Neural cell (in vitro differentiated cells): ENCODE measurements at regions not wholly inside any gene's neighbourhood (a gene's known extent, or its start where the extent isn't known, plus 50 kb on each side); places are given as distances from the start of the nearest gene placed in this dataset.

Experiments used
- H2AFZ ChIP-seq: fragments of 200-600, 300-800 bp; sonication (generic), shearing (Covaris generic); 2 replicates; pipeline ENCODE4 v1.6.0; 2014; ENCODE audit warnings: low read depth, mild to moderate bottlenecking, antibody characterized with exemption, low read length, moderate library complexity
- H3F3A ChIP-seq: fragments of 200-600 bp; shearing (Covaris generic); 2 replicates; pipeline ENCODE4 v1.6.1; 2016; ENCODE audit warnings: mild to moderate bottlenecking, moderate library complexity, mixed read lengths, antibody characterized with exemption, low read length; ENCODE audit not compliant: insufficient read depth, poor library complexity, severe bottlenecking
- H3K27ac ChIP-seq: fragments of 200-600, 300-800 bp; sonication (generic), shearing (Covaris generic); 2 replicates; pipeline ENCODE4 v1.5.1; 2014; ENCODE audit warnings: mild to moderate bottlenecking, low read length, moderate library complexity
- H3K27me3 ChIP-seq: fragments of 300-800, 200-600 bp; sonication (generic), shearing (Covaris generic); 2 replicates; pipeline ENCODE4 v1.6.0; 2014; ENCODE audit warnings: mild to moderate bottlenecking, low read depth, low read length, moderate library complexity; ENCODE audit not compliant: insufficient read depth
- H3K36me3 ChIP-seq: fragments of 300-800, 200-600 bp; sonication (generic), shearing (Covaris generic); 2 replicates; pipeline ENCODE4 v1.5.1; 2014; ENCODE audit warnings: mild to moderate bottlenecking, antibody characterized with exemption, low read length, moderate library complexity; ENCODE audit not compliant: insufficient read depth
- H3K4me2 ChIP-seq: fragments of 300-800, 200-600 bp; sonication (generic), shearing (Covaris generic); 2 replicates; pipeline ENCODE4 v1.6.0; 2014; ENCODE audit warnings: mild to moderate bottlenecking, low read length
- H3K4me3 ChIP-seq: fragments of 300-800, 200-600 bp; sonication (generic), shearing (Covaris generic); 2 replicates; pipeline ENCODE4 v1.5.1; 2014; ENCODE audit warnings: mild to moderate bottlenecking, low read length, moderate library complexity
- H3K79me2 ChIP-seq: fragments of 200-600 bp; shearing (Covaris generic); replicated peaks from 2 replicates; pipeline ENCODE4 v1.6.0; 2014; ENCODE audit warnings: mild to moderate bottlenecking, low read length, moderate library complexity; ENCODE audit not compliant: insufficient read depth
- H3K9ac ChIP-seq: fragments of 300-800, 200-600 bp; sonication (generic), shearing (Covaris generic); 2 replicates; pipeline ENCODE4 v1.6.1; 2016; ENCODE audit warnings: mild to moderate bottlenecking, low read length, mixed read lengths
- H3K9me2 ChIP-seq: fragments of 200-600 bp; shearing (Covaris generic); 2 replicates; pipeline ENCODE4 v1.6.1; 2016; ENCODE audit warnings: mild to moderate bottlenecking, low read length, mixed read lengths; ENCODE audit not compliant: insufficient read depth
- H3K9me3 ChIP-seq: fragments of 200-600, 300-800 bp; sonication (generic), shearing (Covaris generic); 2 replicates; pipeline ENCODE4 v1.6.1; 2016; ENCODE audit warnings: mild to moderate bottlenecking, mixed run types, low read length, moderate library complexity, mixed read lengths
- H4K20me1 ChIP-seq: fragments of 200-600 bp; shearing (Covaris generic); 2 replicates; pipeline ENCODE4 v1.6.1; 2016; ENCODE audit warnings: mild to moderate bottlenecking, mixed run types; ENCODE audit not compliant: insufficient read depth
- EP300 ChIP-seq: fragments of 450-650 bp; conservative IDR thresholded peaks from 2 replicates; pipeline ENCODE4 v1.6.1; 2014; ENCODE audit warnings: antibody characterized with exemption, mild to moderate bottlenecking, moderate library complexity; ENCODE audit not compliant: poor library complexity, severe bottlenecking
- EZH2 ChIP-seq: fragments of 200-600, 300-800 bp; shearing (Covaris generic), sonication (generic); IDR thresholded peaks from 2 replicates; pipeline ENCODE4 v1.6.1; 2014; ENCODE audit warnings: antibody characterized with exemption, low read length, borderline replicate concordance, mild to moderate bottlenecking; ENCODE audit not compliant: insufficient read depth, poor library complexity, severe bottlenecking
- MXI1 ChIP-seq: fragments of 450-650 bp; conservative IDR thresholded peaks from 2 replicates; pipeline ENCODE4 v1.6.1; 2014; ENCODE audit warnings: antibody characterized with exemption, mild to moderate bottlenecking; ENCODE audit not compliant: poor library complexity, severe bottlenecking
- POLR2AphosphoS5 ChIP-seq: IDR thresholded peaks from 2 replicates; pipeline ENCODE4 v1.6.1; 2012
- RAD21 ChIP-seq: fragments of 450-650 bp; conservative IDR thresholded peaks from 2 replicates; pipeline ENCODE4 v1.6.1; 2014; ENCODE audit warnings: antibody characterized with exemption, mild to moderate bottlenecking, moderate library complexity
- SMC3 ChIP-seq: fragments of 450-650 bp; conservative IDR thresholded peaks from 2 replicates; pipeline ENCODE4 v1.6.1; 2014; ENCODE audit warnings: antibody characterized with exemption, mild to moderate bottlenecking, moderate library complexity; ENCODE audit not compliant: poor library complexity
- TAF1 ChIP-seq: IDR thresholded peaks from 2 replicates; pipeline ENCODE4 v1.6.1; 2012; ENCODE audit warnings: low read depth
- TF ChIP-seq, protein P1 (sequence below): IDR thresholded peaks from 2 replicates; pipeline ENCODE4 v1.6.1; 2012; ENCODE audit warnings: borderline replicate concordance
- TF ChIP-seq, protein P2 (sequence below): fragments of 450-650 bp; IDR thresholded peaks from 2 replicates; pipeline ENCODE4 v1.5.1; 2014; ENCODE audit warnings: antibody characterized with exemption, mild to moderate bottlenecking, moderate library complexity; ENCODE audit not compliant: poor library complexity, severe bottlenecking

DNA sequence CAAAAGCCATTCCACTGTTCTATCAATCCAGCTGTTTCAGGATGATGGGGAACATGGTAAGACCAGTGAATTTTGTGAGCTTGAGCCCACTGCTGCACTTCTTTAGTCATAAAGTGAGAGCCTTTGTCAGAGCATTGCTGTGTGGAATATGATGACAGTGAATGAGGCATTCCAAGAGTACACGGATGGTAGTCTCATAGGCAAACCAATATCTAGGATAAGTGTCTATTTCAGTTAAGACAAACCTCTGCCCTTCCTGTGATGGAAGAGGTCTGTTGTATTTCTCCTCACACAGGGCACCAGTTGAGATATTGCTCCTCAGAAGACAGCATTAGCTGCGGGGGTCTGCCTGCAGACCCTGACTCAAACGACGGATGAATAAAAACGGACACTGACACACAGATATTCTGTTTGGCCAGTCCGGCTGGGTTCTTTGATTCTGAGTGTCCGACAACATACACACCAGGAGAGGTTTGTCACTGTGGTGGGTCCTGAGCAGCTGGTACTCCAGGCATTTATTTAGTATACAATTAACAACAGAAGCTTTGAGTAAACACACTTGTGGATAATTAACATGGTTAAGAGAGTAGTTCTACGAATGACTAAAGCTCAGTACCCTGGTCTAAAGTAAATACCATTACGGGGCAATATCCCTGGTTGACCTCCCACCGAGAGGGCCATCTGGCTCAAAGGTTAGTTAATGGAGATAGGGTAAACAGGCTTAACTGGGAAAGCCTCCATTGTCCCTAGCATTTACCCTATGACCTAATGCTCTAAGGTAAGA, 121.7 kb downstream of the ZNF280B start:
- H3K27me3 ChIP-seq, result peaks cover 13% of the 10 kb centered on the region
- no peak overlapping the region for H3K4me3 ChIP-seq
- no peaks in the 10 kb centered on the region for H3K79me2 ChIP-seq
- no peak overlapping the region for H2AFZ ChIP-seq
- no peaks in the 10 kb centered on the region for H4K20me1 ChIP-seq
- no peaks in the 10 kb centered on the region for H3K9me2 ChIP-seq
- H3K9ac ChIP-seq, result no peak overlapping the region
- no peak overlapping the region for H3K27ac ChIP-seq
- TF ChIP-seq SMC3 (no peak), POLR2AphosphoS5 (no peak), EP300 (no peak), MXI1 (no peak), EZH2 (no peak), TAF1 (no peak), RAD21 (no peak)
- TF ChIP-seq, protein P1, sequence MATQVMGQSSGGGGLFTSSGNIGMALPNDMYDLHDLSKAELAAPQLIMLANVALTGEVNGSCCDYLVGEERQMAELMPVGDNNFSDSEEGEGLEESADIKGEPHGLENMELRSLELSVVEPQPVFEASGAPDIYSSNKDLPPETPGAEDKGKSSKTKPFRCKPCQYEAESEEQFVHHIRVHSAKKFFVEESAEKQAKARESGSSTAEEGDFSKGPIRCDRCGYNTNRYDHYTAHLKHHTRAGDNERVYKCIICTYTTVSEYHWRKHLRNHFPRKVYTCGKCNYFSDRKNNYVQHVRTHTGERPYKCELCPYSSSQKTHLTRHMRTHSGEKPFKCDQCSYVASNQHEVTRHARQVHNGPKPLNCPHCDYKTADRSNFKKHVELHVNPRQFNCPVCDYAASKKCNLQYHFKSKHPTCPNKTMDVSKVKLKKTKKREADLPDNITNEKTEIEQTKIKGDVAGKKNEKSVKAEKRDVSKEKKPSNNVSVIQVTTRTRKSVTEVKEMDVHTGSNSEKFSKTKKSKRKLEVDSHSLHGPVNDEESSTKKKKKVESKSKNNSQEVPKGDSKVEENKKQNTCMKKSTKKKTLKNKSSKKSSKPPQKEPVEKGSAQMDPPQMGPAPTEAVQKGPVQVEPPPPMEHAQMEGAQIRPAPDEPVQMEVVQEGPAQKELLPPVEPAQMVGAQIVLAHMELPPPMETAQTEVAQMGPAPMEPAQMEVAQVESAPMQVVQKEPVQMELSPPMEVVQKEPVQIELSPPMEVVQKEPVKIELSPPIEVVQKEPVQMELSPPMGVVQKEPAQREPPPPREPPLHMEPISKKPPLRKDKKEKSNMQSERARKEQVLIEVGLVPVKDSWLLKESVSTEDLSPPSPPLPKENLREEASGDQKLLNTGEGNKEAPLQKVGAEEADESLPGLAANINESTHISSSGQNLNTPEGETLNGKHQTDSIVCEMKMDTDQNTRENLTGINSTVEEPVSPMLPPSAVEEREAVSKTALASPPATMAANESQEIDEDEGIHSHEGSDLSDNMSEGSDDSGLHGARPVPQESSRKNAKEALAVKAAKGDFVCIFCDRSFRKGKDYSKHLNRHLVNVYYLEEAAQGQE, result no peak
- TF ChIP-seq, protein P2, sequence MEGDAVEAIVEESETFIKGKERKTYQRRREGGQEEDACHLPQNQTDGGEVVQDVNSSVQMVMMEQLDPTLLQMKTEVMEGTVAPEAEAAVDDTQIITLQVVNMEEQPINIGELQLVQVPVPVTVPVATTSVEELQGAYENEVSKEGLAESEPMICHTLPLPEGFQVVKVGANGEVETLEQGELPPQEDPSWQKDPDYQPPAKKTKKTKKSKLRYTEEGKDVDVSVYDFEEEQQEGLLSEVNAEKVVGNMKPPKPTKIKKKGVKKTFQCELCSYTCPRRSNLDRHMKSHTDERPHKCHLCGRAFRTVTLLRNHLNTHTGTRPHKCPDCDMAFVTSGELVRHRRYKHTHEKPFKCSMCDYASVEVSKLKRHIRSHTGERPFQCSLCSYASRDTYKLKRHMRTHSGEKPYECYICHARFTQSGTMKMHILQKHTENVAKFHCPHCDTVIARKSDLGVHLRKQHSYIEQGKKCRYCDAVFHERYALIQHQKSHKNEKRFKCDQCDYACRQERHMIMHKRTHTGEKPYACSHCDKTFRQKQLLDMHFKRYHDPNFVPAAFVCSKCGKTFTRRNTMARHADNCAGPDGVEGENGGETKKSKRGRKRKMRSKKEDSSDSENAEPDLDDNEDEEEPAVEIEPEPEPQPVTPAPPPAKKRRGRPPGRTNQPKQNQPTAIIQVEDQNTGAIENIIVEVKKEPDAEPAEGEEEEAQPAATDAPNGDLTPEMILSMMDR, result no peak
- no peak overlapping the region for H3K4me2 ChIP-seq
- H3K36me3 ChIP-seq, result no peaks in the 10 kb centered on the region
- no peaks in the 10 kb centered on the region for H3K9me3 ChIP-seq
- H3F3A ChIP-seq, result no peaks in the 10 kb centered on the region

DNA sequence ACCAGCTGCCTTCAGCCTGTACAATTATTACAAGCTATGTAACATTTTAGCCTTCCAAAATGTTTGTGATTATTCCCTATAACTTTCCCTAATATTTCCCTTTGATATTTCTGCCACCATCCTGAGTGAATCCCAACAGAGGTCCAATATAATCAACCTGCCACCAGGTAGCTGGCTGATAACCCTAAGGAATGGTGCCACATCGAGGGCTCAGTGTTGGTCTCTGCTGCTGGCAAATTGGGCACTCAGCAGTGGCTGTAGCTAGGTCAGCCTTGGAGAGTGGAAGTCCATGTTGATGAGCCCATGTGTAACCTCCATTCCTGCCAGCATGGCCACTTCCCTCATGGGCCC, 121.2 kb downstream of the ZNF280B start:
- H3K4me2 ChIP-seq, result no peak overlapping the region
- no peak for TF ChIP-seq MXI1
- TF ChIP-seq, protein P1, result no peak
- TF ChIP-seq EP300, result no peak
- TF ChIP-seq POLR2AphosphoS5, result no peak
- TF ChIP-seq, protein P2, result no peak
- no peak for TF ChIP-seq RAD21
- TF ChIP-seq SMC3, result no peak

More for the DNA sequence above, 121.2 kb downstream of the ZNF280B start:
- H4K20me1 ChIP-seq, result no peaks in the 10 kb centered on the region
- no peak overlapping the region for H2AFZ ChIP-seq
- no peak overlapping the region for H3K27ac ChIP-seq
- H3K9ac ChIP-seq, result no peak overlapping the region
- peaks cover 9% of the 10 kb centered on the region for H3K27me3 ChIP-seq
- no peaks in the 10 kb centered on the region for H3K9me2 ChIP-seq
- no peaks in the 10 kb centered on the region for H3K36me3 ChIP-seq
- H3K4me3 ChIP-seq, result no peak overlapping the region
- H3K79me2 ChIP-seq, result no peaks in the 10 kb centered on the region
- no peaks in the 10 kb centered on the region for H3K9me3 ChIP-seq
- H3F3A ChIP-seq, result no peaks in the 10 kb centered on the region
